Colonic mucosa (tissue), 4 donors: ENCODE measurements at regions not wholly inside any gene's neighbourhood (a gene's known extent, or its start where the extent isn't known, plus 50 kb on each side); places are given as distances from the start of the nearest gene placed in this dataset.
"Not testable (repeated sequence)": the region's sequence is repeated elsewhere in the genome, so short reads cannot be mapped to it uniquely, and the experiment has no call there.

ENCODE experiments used
- DNase-seq: peaks from one replicate; pipeline ENCODE4 v3.0.0-alpha.2; 2020
- H3K27ac ChIP-seq: fragments of 200-600 bp; one replicate; pipeline ENCODE4 v1.8.0; 2021
- H3K27me3 ChIP-seq: fragments of 200-600 bp; one replicate; pipeline ENCODE4 v1.8.0; 2021
- H3K36me3 ChIP-seq: fragments of 200-600 bp; one replicate; pipeline ENCODE4 v1.8.0; 2021
- H3K4me1 ChIP-seq: fragments of 200-600 bp; one replicate; pipeline ENCODE4 v1.8.0; 2021; ENCODE audit warnings: mild to moderate bottlenecking
- H3K4me3 ChIP-seq: fragments of 200-600 bp; one replicate; pipeline ENCODE4 v1.8.0; 2021
- H3K9ac ChIP-seq, 2 donors: one replicate each; pipeline ENCODE4 v1.7.0; 2013; ENCODE audit warnings: control low read depth in 2 of 2, low read depth in 2 of 2, low read length in 2 of 2
- H3K9me3 ChIP-seq: fragments of 200-600 bp; one replicate; pipeline ENCODE4 v1.8.0; 2021
- CTCF ChIP-seq: fragments of 200-600 bp; IDR thresholded peaks from one replicate; pipeline ENCODE4 v1.8.0; 2022; ENCODE audit warnings: antibody characterized with exemption, mild to moderate bottlenecking
- intact Hi-C: fragments of 100-400 bp; cut with DNase I; formaldehyde crosslinking; loops from one replicate; pipeline ENCODE4 v1.14.1; 2022
- donor health status: healthy.
- donor health status: DM: no; HTN: no; CAD: no.
- donor health status: DM: no; HTN: no; CAD: no.

GRCh38 chr6:776528-776931 is 83.6 kb upstream of the EXOC2 start:
- H3K4me1 ChIP-seq: no peaks in the 10 kb centered on the region
- no peak overlapping the region for H3K9ac ChIP-seq
- no peak for TF ChIP-seq CTCF
- no peak overlapping the region for H3K4me3 ChIP-seq
- H3K36me3 ChIP-seq: no peaks in the 10 kb centered on the region
- intact Hi-C loops: no loop called here
- no peaks in the 10 kb centered on the region for H3K9me3 ChIP-seq
- no peaks in the 10 kb centered on the region for H3K27me3 ChIP-seq
- H3K27ac ChIP-seq: no peak overlapping the region
- DNase-seq: no peak

GRCh38 chr6:775863-776262 is 82.9 kb upstream of the EXOC2 start:
- H3K4me1 ChIP-seq: no peaks in the 10 kb centered on the region
- H3K9me3 ChIP-seq: no peaks in the 10 kb centered on the region
- H3K27ac ChIP-seq: no peak overlapping the region
- H3K4me3 ChIP-seq: no peak overlapping the region
- H3K36me3 ChIP-seq: no peaks in the 10 kb centered on the region
- H3K27me3 ChIP-seq: no peaks in the 10 kb centered on the region
- TF ChIP-seq CTCF: no peak
- H3K9ac ChIP-seq: no peak overlapping the region
- intact Hi-C loops: no loop called here
- no peak for DNase-seq

- H3K4me1 ChIP-seq, H3K9ac ChIP-seq, DNase-seq, H3K27ac ChIP-seq, H3K36me3 ChIP-seq, H3K27me3 ChIP-seq, intact Hi-C loops, H3K4me3 ChIP-seq, H3K9me3 ChIP-seq: not testable (repeated sequence)
These were observed 78.7 kb upstream of the EXOC2 start for GRCh38 chr6:771683-772082.

- H3K9ac ChIP-seq: no peak overlapping the region
- intact Hi-C loops: no loop called here
- TF ChIP-seq CTCF: no peak
- H3K4me3 ChIP-seq: no peak overlapping the region
- DNase-seq: no peak
- H3K27ac ChIP-seq: no peak overlapping the region
- H3K27me3 ChIP-seq: no peaks in the 10 kb centered on the region
- H3K36me3 ChIP-seq: no peaks in the 10 kb centered on the region
- no peaks in the 10 kb centered on the region for H3K4me1 ChIP-seq
- H3K9me3 ChIP-seq: no peaks in the 10 kb centered on the region
These were observed 75.0 kb upstream of the EXOC2 start for GRCh38 chr6:767755-768512.

GRCh38 chr6:766625-767024 is 73.7 kb upstream of the EXOC2 start:
- DNase-seq: no peak
- no peaks in the 10 kb centered on the region for H3K4me1 ChIP-seq
- H3K4me3 ChIP-seq: no peak overlapping the region
- H3K9me3 ChIP-seq: no peaks in the 10 kb centered on the region
- H3K36me3 ChIP-seq: no peaks in the 10 kb centered on the region
- TF ChIP-seq CTCF: no peak
- no peak overlapping the region for H3K9ac ChIP-seq
- intact Hi-C loops: no loop called here
- no peaks in the 10 kb centered on the region for H3K27me3 ChIP-seq
- H3K27ac ChIP-seq: no peak overlapping the region

- DNase-seq: no peak
- TF ChIP-seq CTCF: no peak
- no peak overlapping the region for H3K4me3 ChIP-seq
- H3K27me3 ChIP-seq: no peaks in the 10 kb centered on the region
- no peak overlapping the region for H3K27ac ChIP-seq
- H3K9me3 ChIP-seq: no peaks in the 10 kb centered on the region
- H3K9ac ChIP-seq: no peak overlapping the region
- H3K36me3 ChIP-seq: no peaks in the 10 kb centered on the region
- no peaks in the 10 kb centered on the region for H3K4me1 ChIP-seq
- intact Hi-C loops: no loop called here
These were observed 69.1 kb upstream of the EXOC2 start for GRCh38 chr6:761997-762396.
